Keratinocyte (primary cell): ENCODE measurements at regions not wholly inside any gene's neighbourhood (a gene's known extent, or its start where the extent isn't known, plus 50 kb on each side); places are given as distances from the start of the nearest gene placed in this dataset.

Experiments used
- EZH2 ChIP-seq: IDR thresholded peaks from one replicate; pipeline ENCODE4 v1.6.1; 2012; ENCODE audit warnings: inconsistent platforms, mild to moderate bottlenecking, low read length, moderate library complexity
- TF ChIP-seq, protein P1 (sequence below), 3 experiments: IDR thresholded peaks in 1 of 3; conservative IDR thresholded peaks in 1 of 3; optimal IDR thresholded peaks in 1 of 3; 2 replicates in 2 of 3; 3 replicates in 1 of 3; pipeline versions ENCODE3 to v1.5.1; 2011; ENCODE audit warnings: low read length in 3 of 3, mild to moderate bottlenecking in 3 of 3, moderate library complexity in 2 of 3, control low read depth in 1 of 3, inconsistent platforms in 1 of 3; ENCODE audit not compliant: insufficient read depth in 2 of 3; ENCODE audit errors: extremely low read depth in 1 of 3

DNA sequence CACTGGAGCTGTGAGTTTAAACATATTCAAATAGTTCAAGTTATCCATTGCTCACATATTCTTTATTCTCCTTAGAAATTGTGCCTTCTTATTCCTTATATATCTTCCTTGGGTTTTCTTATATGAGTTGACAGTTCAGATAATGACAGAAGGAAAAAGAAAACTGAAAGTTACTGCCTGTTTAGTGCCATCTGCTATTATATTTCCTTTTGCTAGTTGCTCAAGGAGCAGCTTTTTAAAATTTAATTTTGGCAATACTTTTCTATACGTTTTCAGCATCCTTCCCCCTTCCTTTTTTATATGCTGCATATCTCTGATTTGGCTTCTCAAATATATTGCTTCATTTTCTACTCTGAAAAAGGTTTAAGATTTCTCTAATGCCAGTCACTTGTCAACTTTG, 903.1 kb upstream of the SPRY2 start:
- TF ChIP-seq, protein P1, sequence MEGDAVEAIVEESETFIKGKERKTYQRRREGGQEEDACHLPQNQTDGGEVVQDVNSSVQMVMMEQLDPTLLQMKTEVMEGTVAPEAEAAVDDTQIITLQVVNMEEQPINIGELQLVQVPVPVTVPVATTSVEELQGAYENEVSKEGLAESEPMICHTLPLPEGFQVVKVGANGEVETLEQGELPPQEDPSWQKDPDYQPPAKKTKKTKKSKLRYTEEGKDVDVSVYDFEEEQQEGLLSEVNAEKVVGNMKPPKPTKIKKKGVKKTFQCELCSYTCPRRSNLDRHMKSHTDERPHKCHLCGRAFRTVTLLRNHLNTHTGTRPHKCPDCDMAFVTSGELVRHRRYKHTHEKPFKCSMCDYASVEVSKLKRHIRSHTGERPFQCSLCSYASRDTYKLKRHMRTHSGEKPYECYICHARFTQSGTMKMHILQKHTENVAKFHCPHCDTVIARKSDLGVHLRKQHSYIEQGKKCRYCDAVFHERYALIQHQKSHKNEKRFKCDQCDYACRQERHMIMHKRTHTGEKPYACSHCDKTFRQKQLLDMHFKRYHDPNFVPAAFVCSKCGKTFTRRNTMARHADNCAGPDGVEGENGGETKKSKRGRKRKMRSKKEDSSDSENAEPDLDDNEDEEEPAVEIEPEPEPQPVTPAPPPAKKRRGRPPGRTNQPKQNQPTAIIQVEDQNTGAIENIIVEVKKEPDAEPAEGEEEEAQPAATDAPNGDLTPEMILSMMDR (optimal IDR thresholded peaks at IDR 0.05 in 1 of 3, IDR thresholded peaks at IDR 0.05 in 1 of 3, conservative IDR thresholded peaks at IDR 0.05 in 1 of 3; ENCODE audit: extremely low read depth in 1 of 3, insufficient read depth in 2 of 3, low read length in 3 of 3), result no peak
- TF ChIP-seq EZH2, result no peak
